ENCODE measurements at regions not wholly inside any gene's neighbourhood (a gene's known extent, or its start where the extent isn't known, plus 50 kb on each side); places are given as distances from the start of the nearest gene placed in this dataset.

DNA sequence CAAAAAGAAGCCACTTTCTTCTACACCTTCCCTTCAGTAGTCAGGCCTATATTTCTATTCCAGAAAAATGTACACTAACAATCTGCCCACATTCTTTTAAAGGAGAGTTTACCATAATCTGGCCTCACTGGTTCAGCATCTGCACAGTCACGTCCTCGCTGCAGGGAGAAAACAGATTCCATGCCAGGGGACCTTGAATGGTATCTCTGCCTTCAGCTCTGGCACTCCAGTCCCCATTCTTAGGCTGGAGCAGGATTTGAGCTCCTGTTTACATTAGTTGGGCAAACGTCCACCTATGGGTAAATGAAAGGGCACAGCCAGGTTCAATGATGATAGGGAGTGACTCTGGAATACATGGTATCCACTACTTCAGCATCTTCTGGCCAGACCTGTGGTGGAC lies 371.0 kb upstream of the MTPN start (continued):
- TF ChIP-seq, protein P1, sequence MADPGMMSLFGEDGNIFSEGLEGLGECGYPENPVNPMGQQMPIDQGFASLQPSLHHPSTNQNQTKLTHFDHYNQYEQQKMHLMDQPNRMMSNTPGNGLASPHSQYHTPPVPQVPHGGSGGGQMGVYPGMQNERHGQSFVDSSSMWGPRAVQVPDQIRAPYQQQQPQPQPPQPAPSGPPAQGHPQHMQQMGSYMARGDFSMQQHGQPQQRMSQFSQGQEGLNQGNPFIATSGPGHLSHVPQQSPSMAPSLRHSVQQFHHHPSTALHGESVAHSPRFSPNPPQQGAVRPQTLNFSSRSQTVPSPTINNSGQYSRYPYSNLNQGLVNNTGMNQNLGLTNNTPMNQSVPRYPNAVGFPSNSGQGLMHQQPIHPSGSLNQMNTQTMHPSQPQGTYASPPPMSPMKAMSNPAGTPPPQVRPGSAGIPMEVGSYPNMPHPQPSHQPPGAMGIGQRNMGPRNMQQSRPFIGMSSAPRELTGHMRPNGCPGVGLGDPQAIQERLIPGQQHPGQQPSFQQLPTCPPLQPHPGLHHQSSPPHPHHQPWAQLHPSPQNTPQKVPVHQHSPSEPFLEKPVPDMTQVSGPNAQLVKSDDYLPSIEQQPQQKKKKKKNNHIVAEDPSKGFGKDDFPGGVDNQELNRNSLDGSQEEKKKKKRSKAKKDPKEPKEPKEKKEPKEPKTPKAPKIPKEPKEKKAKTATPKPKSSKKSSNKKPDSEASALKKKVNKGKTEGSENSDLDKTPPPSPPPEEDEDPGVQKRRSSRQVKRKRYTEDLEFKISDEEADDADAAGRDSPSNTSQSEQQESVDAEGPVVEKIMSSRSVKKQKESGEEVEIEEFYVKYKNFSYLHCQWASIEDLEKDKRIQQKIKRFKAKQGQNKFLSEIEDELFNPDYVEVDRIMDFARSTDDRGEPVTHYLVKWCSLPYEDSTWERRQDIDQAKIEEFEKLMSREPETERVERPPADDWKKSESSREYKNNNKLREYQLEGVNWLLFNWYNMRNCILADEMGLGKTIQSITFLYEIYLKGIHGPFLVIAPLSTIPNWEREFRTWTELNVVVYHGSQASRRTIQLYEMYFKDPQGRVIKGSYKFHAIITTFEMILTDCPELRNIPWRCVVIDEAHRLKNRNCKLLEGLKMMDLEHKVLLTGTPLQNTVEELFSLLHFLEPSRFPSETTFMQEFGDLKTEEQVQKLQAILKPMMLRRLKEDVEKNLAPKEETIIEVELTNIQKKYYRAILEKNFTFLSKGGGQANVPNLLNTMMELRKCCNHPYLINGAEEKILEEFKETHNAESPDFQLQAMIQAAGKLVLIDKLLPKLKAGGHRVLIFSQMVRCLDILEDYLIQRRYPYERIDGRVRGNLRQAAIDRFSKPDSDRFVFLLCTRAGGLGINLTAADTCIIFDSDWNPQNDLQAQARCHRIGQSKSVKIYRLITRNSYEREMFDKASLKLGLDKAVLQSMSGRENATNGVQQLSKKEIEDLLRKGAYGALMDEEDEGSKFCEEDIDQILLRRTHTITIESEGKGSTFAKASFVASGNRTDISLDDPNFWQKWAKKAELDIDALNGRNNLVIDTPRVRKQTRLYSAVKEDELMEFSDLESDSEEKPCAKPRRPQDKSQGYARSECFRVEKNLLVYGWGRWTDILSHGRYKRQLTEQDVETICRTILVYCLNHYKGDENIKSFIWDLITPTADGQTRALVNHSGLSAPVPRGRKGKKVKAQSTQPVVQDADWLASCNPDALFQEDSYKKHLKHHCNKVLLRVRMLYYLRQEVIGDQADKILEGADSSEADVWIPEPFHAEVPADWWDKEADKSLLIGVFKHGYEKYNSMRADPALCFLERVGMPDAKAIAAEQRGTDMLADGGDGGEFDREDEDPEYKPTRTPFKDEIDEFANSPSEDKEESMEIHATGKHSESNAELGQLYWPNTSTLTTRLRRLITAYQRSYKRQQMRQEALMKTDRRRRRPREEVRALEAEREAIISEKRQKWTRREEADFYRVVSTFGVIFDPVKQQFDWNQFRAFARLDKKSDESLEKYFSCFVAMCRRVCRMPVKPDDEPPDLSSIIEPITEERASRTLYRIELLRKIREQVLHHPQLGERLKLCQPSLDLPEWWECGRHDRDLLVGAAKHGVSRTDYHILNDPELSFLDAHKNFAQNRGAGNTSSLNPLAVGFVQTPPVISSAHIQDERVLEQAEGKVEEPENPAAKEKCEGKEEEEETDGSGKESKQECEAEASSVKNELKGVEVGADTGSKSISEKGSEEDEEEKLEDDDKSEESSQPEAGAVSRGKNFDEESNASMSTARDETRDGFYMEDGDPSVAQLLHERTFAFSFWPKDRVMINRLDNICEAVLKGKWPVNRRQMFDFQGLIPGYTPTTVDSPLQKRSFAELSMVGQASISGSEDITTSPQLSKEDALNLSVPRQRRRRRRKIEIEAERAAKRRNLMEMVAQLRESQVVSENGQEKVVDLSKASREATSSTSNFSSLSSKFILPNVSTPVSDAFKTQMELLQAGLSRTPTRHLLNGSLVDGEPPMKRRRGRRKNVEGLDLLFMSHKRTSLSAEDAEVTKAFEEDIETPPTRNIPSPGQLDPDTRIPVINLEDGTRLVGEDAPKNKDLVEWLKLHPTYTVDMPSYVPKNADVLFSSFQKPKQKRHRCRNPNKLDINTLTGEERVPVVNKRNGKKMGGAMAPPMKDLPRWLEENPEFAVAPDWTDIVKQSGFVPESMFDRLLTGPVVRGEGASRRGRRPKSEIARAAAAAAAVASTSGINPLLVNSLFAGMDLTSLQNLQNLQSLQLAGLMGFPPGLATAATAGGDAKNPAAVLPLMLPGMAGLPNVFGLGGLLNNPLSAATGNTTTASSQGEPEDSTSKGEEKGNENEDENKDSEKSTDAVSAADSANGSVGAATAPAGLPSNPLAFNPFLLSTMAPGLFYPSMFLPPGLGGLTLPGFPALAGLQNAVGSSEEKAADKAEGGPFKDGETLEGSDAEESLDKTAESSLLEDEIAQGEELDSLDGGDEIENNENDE (IDR thresholded peaks at IDR 0.05; ENCODE audit: insufficient replicate concordance, low read length) = no peak
- no peak for TF ChIP-seq GABPA (IDR thresholded peaks at IDR 0.05; ENCODE audit: borderline replicate concordance, insufficient read depth, low read length)
- no peak for TF ChIP-seq MAFK (IDR thresholded peaks at IDR 0.05; ENCODE audit: low read depth, low read length)
- TF ChIP-seq HDAC6 (IDR thresholded peaks at IDR 0.05; ENCODE audit: low read depth, low read length) = no peak
- no peak for TF ChIP-seq EGR1 (IDR thresholded peaks at IDR 0.05; ENCODE audit: borderline replicate concordance, low read depth, low read length)
- TF ChIP-seq TAF1 (IDR thresholded peaks at IDR 0.05; ENCODE audit: low read depth, low read length) = no peak
- no peak for TF ChIP-seq CTCF (IDR thresholded peaks at IDR 0.05; ENCODE audit: control extremely low read depth in 1 of 3, insufficient read depth in 1 of 3, low read depth in 1 of 3, low read length in 3 of 3)
- TF ChIP-seq SIX5 (IDR thresholded peaks at IDR 0.05; ENCODE audit: low read depth, low read length) = no peak
- no peak for TF ChIP-seq FOSL1 (IDR thresholded peaks at IDR 0.05; ENCODE audit: insufficient read depth, low read depth, low read length)
- TF ChIP-seq BACH1 (IDR thresholded peaks at IDR 0.05; ENCODE audit: low read length) = no peak
